Mononuclear cell (primary cell): ENCODE measurements at regions not wholly inside any gene's neighbourhood (a gene's known extent, or its start where the extent isn't known, plus 50 kb on each side); places are given as distances from the start of the nearest gene placed in this dataset.

Experiments
- H3K27me3 ChIP-seq: 2 replicates; pipeline ENCODE4 v1.6.0; 2011; ENCODE audit warnings: low read length, control low read depth; ENCODE audit not compliant: insufficient read depth
- H3K4me1 ChIP-seq: 2 replicates; pipeline ENCODE4 v1.5.1; 2011; ENCODE audit warnings: mild to moderate bottlenecking, low read length, control low read depth; ENCODE audit not compliant: insufficient read depth
- H3K4me3 ChIP-seq: 2 replicates; pipeline ENCODE4 v1.5.1; 2011; ENCODE audit warnings: mild to moderate bottlenecking, low read length, moderate library complexity
- H3K9me3 ChIP-seq: 2 replicates; pipeline ENCODE4 v1.5.1; 2011; ENCODE audit warnings: low read depth, mild to moderate bottlenecking, control low read depth, low read length

- H3K4me3 ChIP-seq = no peak overlapping the region
- peaks cover 44% of the 10 kb centered on the region for H3K4me1 ChIP-seq
- H3K27me3 ChIP-seq = no peaks in the 10 kb centered on the region
- no peaks in the 10 kb centered on the region for H3K9me3 ChIP-seq
Measured at GRCh38 chr14:89490466-89490865, 73.4 kb upstream of the FOXN3 start.

GRCh38 chr14:89489761-89490437 is 72.9 kb upstream of the FOXN3 start:
- Histone ChIP-seq H3K4me1 (peaks cover 49% of the 10 kb centered on the region), H3K27me3 (no peaks in the 10 kb centered on the region), H3K9me3 (no peaks in the 10 kb centered on the region), H3K4me3 (no peak overlapping the region)

- Histone ChIP-seq H3K27me3 (no peaks in the 10 kb centered on the region), H3K9me3 (no peaks in the 10 kb centered on the region), H3K4me3 (no peak overlapping the region), H3K4me1 (peaks cover 66% of the 10 kb centered on the region)
Measured at GRCh38 chr14:89486961-89487360, 69.9 kb upstream of the FOXN3 start.

- H3K4me3 ChIP-seq = no peak overlapping the region
- H3K27me3 ChIP-seq = no peaks in the 10 kb centered on the region
- peaks cover 69% of the 10 kb centered on the region for H3K4me1 ChIP-seq
- no peaks in the 10 kb centered on the region for H3K9me3 ChIP-seq
Measured at GRCh38 chr14:89486505-89486904, 69.5 kb upstream of the FOXN3 start.

DNA sequence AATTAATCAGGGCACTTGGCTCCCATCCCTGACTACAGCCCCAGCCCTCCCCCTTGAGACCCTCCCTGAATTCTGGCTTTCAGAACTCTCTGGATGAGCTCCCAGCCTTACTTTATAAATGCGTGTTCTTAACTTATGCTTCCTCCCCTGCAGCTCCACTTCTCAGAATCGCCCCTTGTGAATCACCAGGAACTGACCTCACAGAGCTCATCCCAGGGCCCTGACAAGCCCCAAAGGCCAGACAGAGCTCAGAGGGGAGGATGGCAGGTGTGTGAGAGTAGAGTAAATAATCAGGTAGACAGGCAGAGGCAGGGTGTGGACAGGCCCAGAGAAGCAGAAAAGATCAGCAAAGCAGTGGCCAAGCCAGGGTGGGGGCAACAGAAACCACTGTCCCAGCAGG is 68.2 kb upstream of the FOXN3 start:
- H3K27me3 ChIP-seq = no peaks in the 10 kb centered on the region
- H3K4me1 ChIP-seq = peaks cover 81% of the 10 kb centered on the region
- H3K4me3 ChIP-seq = no peak overlapping the region
- H3K9me3 ChIP-seq = no peaks in the 10 kb centered on the region

DNA sequence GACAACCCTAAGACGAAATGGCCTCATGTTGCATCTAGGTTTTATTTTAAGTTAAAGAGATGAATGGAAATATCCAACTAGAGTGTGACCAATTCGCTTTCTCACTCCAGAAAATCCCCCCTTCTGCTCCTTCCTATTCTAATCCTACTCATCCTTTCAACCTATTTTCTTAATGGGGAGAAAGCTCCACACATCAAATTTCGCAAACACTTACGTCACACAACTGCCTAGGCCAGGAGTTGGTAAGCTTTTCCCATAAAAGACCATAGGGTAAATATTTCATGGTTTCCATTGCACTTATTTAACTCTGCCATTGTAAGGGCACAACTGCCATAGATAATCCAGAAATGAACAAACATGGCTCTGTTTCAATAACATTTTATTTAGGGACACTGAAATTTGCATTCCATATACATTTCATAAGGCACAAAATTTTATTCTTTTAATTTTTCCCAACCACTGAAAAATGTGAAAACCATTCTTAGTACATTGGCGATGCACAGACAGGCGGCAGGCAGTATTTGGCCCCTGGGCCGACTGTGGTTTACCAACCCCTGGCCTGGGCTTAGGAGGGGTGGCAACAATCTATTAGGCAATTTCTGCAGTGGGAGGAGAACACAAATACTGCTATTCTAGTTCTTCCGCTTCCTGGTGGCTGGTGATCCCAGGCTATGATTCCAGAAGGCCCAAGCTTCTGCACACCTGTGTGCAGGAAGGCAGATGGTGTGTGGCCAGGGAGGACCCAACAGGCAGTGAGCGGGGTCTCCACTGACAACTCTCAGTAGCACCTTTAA is 67.2 kb upstream of the FOXN3 start:
- Histone ChIP-seq H3K4me3 (no peak overlapping the region), H3K4me1 (peaks cover 85% of the 10 kb centered on the region), H3K9me3 (no peaks in the 10 kb centered on the region), H3K27me3 (no peaks in the 10 kb centered on the region)

- no peaks in the 10 kb centered on the region for H3K27me3 ChIP-seq
- no peak overlapping the region for H3K4me3 ChIP-seq
- no peaks in the 10 kb centered on the region for H3K9me3 ChIP-seq
- peaks cover 64% of the 10 kb centered on the region for H3K4me1 ChIP-seq
Measured at GRCh38 chr14:89481196-89481595, 64.2 kb upstream of the FOXN3 start.

DNA sequence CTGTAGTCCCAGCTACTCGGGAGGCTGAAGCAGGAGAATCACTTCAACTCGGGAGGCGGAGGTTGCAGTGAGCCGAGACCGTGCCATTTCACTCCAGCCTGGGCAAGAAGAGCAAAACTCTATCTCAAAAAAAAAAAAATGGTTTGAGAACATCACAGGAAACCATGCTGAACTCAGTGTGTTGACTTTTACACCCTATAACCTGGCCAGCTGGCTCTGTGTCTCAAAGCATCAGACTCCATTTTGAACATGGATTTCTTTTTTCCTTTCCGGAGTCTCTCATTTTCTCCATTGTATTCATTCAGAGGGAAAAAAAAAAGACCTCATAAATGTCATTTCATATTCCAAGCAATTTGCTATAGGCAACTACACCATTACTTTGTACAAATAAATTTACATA is 63.2 kb upstream of the FOXN3 start:
- Histone ChIP-seq H3K9me3 (no peaks in the 10 kb centered on the region), H3K4me1 (peaks cover 55% of the 10 kb centered on the region), H3K27me3 (no peaks in the 10 kb centered on the region), H3K4me3 (no peak overlapping the region)

GRCh38 chr14:89479802-89480201 is 62.8 kb upstream of the FOXN3 start:
- Histone ChIP-seq H3K9me3 (no peaks in the 10 kb centered on the region), H3K4me3 (no peak overlapping the region), H3K4me1 (peaks cover 50% of the 10 kb centered on the region), H3K27me3 (no peaks in the 10 kb centered on the region)

DNA sequence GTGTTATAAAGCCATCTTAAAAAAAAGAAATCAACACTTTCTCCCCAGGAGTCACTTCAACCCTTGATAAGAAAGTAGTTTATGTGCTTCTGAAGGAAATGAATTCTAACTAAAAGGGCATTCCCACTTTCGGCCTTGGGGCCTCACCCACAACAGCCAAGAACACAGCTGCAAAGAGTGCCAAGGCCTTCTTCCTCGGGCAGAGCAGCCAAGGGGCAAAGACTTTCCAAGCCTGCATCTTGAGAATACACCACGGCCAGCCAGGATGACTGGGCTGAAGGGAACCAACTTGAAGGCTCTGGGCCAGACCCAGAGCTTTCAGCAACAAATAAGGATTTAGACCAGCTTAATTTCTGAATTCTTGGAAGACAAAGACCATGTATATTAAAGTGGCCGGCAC is 60.4 kb upstream of the FOXN3 start:
- Histone ChIP-seq H3K4me3 (no peak overlapping the region), H3K4me1 (peaks cover 37% of the 10 kb centered on the region), H3K27me3 (no peaks in the 10 kb centered on the region), H3K9me3 (no peaks in the 10 kb centered on the region)

- peaks cover 36% of the 10 kb centered on the region for H3K4me1 ChIP-seq
- H3K9me3 ChIP-seq = no peaks in the 10 kb centered on the region
- no peak overlapping the region for H3K4me3 ChIP-seq
Measured at GRCh38 chr14:89476354-89476896, 59.4 kb upstream of the FOXN3 start.

GRCh38 chr14:89474464-89474863 is 57.4 kb upstream of the FOXN3 start:
- Histone ChIP-seq H3K9me3 (no peaks in the 10 kb centered on the region), H3K4me3 (no peak overlapping the region), H3K4me1 (peaks cover 37% of the 10 kb centered on the region)

More at GRCh38 chr14:89476354-89476896, 59.4 kb upstream of the FOXN3 start:
- no peaks in the 10 kb centered on the region for H3K27me3 ChIP-seq

DNA sequence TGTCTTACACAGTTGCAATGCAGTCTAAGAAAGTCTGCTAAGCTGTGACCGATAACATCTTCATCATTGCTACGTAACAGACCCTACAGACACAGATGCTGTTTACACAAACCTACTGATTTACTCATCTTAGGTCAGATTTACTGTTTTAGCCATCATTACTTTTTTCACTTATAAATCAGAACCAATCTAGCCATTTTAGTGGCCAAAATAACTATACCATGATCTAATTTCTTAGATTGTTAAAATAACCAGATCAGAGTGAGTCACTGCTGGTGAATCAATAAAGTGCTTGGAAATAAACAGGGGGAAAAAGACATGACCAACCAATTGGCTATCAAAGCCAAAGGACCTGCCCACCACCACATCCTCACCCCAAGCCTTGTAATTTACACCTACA is 57.0 kb upstream of the FOXN3 start:
- no peaks in the 10 kb centered on the region for H3K27me3 ChIP-seq
- peaks cover 37% of the 10 kb centered on the region for H3K4me1 ChIP-seq
- H3K9me3 ChIP-seq = no peaks in the 10 kb centered on the region
- no peak overlapping the region for H3K4me3 ChIP-seq

More at GRCh38 chr14:89474464-89474863, 57.4 kb upstream of the FOXN3 start:
- no peaks in the 10 kb centered on the region for H3K27me3 ChIP-seq

GRCh38 chr14:89473569-89473968 is 56.5 kb upstream of the FOXN3 start:
- H3K9me3 ChIP-seq = no peaks in the 10 kb centered on the region

DNA sequence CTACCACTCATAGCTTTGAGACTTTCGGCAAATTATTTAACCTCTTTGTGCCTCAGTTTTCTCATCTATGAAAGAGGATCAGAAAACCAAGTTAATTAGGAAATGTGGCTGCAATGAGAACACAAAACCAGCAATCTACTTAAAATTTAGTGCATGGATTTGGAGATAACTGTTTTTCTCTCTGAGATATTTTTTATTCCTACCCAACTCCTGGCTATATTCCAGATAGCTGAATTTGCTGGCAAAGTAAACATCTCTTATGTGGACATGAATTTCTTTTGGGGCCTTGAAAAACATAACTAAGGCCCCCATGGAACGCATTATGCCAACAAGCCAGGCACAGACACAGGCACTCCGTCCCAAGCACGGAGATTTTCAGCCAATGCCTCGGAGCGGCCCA is 53.4 kb upstream of the FOXN3 start:
- Histone ChIP-seq H3K4me3 (no peak overlapping the region), H3K9me3 (no peaks in the 10 kb centered on the region), H3K4me1 (peaks cover 66% of the 10 kb centered on the region), H3K27me3 (no peaks in the 10 kb centered on the region)

More at GRCh38 chr14:89473569-89473968, 56.5 kb upstream of the FOXN3 start:
- H3K4me1 ChIP-seq = peaks cover 37% of the 10 kb centered on the region
- H3K27me3 ChIP-seq = no peaks in the 10 kb centered on the region
- H3K4me3 ChIP-seq = no peak overlapping the region
